ENCODE measurements at regions not wholly inside any gene's neighbourhood (a gene's known extent, or its start where the extent isn't known, plus 50 kb on each side); places are given as distances from the start of the nearest gene placed in this dataset.

GRCh38 chr9:80086386-80086785 is 514.6 kb downstream of the TLE4 start:
- Histone ChIP-seq H3K4me2 (ENCODE audit: control insufficient read depth, insufficient read depth) (no peak overlapping the region), H3K4me3 (no peak overlapping the region), H3K27ac (ENCODE audit: control insufficient read depth, insufficient read depth) (no peak overlapping the region), H3K9ac (ENCODE audit: control insufficient read depth, insufficient read depth, low read length) (no peak overlapping the region), H2AFZ (ENCODE audit: control insufficient read depth, low read depth, low read length) (no peak overlapping the region), H3K9me3 (replicated peaks; ENCODE audit: control insufficient read depth, insufficient read depth, low read length) (no peaks in the 10 kb centered on the region), H4K20me1 (ENCODE audit: control insufficient read depth, insufficient read depth) (no peaks in the 10 kb centered on the region), H3K4me1 (ENCODE audit: control insufficient read depth, insufficient read depth, low read length) (no peaks in the 10 kb centered on the region), H3K36me3 (ENCODE audit: control insufficient read depth in 2 of 2, insufficient read depth in 2 of 2, low read length in 1 of 2) (no peaks in the 10 kb centered on the region), H3K79me2 (ENCODE audit: control insufficient read depth, insufficient read depth, low read length) (no peaks in the 10 kb centered on the region), H3K27me3 (replicated peaks in 1 of 2; ENCODE audit: control insufficient read depth in 2 of 2, insufficient read depth in 2 of 2, low read length in 1 of 2) (no peaks in the 10 kb centered on the region)
- WGBS (ENCODE audit: insufficient coverage, insufficient replicate concordance, low lambda C conversion rate, missing lambda C conversion rate), result 9% methylated on average over 4 of the region's 4 CpGs
- BruUV-seq (replicated peaks), result no TSS peak
- ChIA-PET RAD21 (ENCODE audit: unreplicated experiment) (no interaction called here), POLR2A (no interaction called here), CTCF (no interaction called here), SMC1A (ENCODE audit: uncharacterized antibody, unreplicated experiment) (no interaction called here)
- no peak for DNase-seq (ENCODE audit: low read depth, low spot score)
- intact Hi-C loops (cut with micrococcal nuclease; ENCODE audit: unreplicated experiment) (no loop called here), in situ Hi-C loops (cut with MboI) (no loop called here)
- no peak for FAIRE-seq
- TF ChIP-seq FOXK2 (IDR thresholded peaks at IDR 0.05) (no peak), NFYB (IDR thresholded peaks at IDR 0.05; ENCODE audit: insufficient read depth, low read depth, low read length) (no peak), SP1 (IDR thresholded peaks at IDR 0.05; ENCODE audit: low read depth, low read length) (no peak), SRF (IDR thresholded peaks at IDR 0.05; ENCODE audit: low read depth in 2 of 2, low read length in 2 of 2) (no peak), SREBF1 (IDR thresholded peaks at IDR 0.05; ENCODE audit: low read length) (no peak), YBX1 (IDR thresholded peaks at IDR 0.05) (no peak), POLR2AphosphoS2 (IDR thresholded peaks at IDR 0.05; ENCODE audit: low read depth, low read length) (no peak), TCF3 (IDR thresholded peaks at IDR 0.05; ENCODE audit: borderline replicate concordance, insufficient read depth, low read depth, low read length) (no peak), SMAD1 (IDR thresholded peaks at IDR 0.05; ENCODE audit: low read depth, partially characterized antibody) (no peak), WRNIP1 (IDR thresholded peaks at IDR 0.05; ENCODE audit: borderline replicate concordance, low read depth, low read length) (no peak), RELA (IDR thresholded peaks at IDR 0.05; ENCODE audit: borderline replicate concordance, partially characterized antibody) (no peak), JUND (IDR thresholded peaks at IDR 0.05; ENCODE audit: low read depth, low read length) (no peak), ZBED1 (IDR thresholded peaks at IDR 0.05; ENCODE audit: borderline replicate concordance) (no peak)
- TF ChIP-seq, protein P1, sequence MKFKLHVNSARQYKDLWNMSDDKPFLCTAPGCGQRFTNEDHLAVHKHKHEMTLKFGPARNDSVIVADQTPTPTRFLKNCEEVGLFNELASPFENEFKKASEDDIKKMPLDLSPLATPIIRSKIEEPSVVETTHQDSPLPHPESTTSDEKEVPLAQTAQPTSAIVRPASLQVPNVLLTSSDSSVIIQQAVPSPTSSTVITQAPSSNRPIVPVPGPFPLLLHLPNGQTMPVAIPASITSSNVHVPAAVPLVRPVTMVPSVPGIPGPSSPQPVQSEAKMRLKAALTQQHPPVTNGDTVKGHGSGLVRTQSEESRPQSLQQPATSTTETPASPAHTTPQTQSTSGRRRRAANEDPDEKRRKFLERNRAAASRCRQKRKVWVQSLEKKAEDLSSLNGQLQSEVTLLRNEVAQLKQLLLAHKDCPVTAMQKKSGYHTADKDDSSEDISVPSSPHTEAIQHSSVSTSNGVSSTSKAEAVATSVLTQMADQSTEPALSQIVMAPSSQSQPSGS (IDR thresholded peaks at IDR 0.05; ENCODE audit: low read length), result no peak
- no peak for ATAC-seq

Measured in GM12878 (cell line).